Tibial nerve (tissue), 3 donors: ENCODE measurements at regions not wholly inside any gene's neighbourhood (a gene's known extent, or its start where the extent isn't known, plus 50 kb on each side); places are given as distances from the start of the nearest gene placed in this dataset.

Source experiments
- CTCF ChIP-seq, 5 experiments: fragments of 200-600 bp in 3 of 5; fragments of 450-650 bp in 2 of 5; sonication (generic) in 3 of 5; IDR thresholded peaks; one replicate each; pipeline ENCODE4 v1.5.1; 2016 to 2019; ENCODE audit warnings: antibody characterized with exemption in 5 of 5, mild to moderate bottlenecking in 3 of 5, moderate library complexity in 2 of 5
- POLR2A ChIP-seq, 2 donors: fragments of 450-650 bp; IDR thresholded peaks; one replicate each; pipeline ENCODE4 v1.6.1; 2017; ENCODE audit warnings: antibody characterized with exemption in 2 of 2, mild to moderate bottlenecking in 2 of 2, moderate library complexity in 2 of 2

- no peak for TF ChIP-seq CTCF (IDR thresholded peaks at IDR 0.05)
- no peak for TF ChIP-seq POLR2A (IDR thresholded peaks at IDR 0.05)
Measured at GRCh38 chr5:42121401-42121800, 196.3 kb downstream of the FBXO4 start.
